Hindlimb muscle (tissue), 1 donor: ENCODE measurements at regions not wholly inside any gene's neighbourhood (a gene's known extent, or its start where the extent isn't known, plus 50 kb on each side); places are given as distances from the start of the nearest gene placed in this dataset.
"Not testable (repeated sequence)": the region's sequence is repeated elsewhere in the genome, so short reads cannot be mapped to it uniquely, and the experiment has no call there.

ENCODE experiments used
- DNase-seq: peaks from one replicate; pipeline ENCODE4 v3.0.0-alpha.2; 2013

DNA sequence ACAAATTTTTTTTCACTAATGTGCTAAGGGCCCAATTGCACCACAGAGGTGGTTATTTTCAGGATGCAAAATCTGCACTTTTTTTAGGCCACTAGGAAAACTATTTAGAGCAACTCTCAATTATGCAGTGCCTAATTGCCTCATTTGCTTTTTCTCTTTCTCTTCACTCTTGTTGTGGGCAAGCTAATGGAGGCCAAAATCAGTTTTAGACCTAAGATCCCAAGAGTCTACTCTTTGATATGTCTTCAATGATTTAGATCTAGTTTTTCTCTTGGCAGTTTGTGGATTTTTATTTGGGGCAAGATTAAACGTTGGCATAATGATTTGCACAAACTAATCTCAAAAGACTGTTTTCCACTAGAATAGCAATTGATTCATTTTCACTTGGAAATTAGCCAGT lies 1996.9 kb downstream of the LRRC4C start:
- no peak for DNase-seq

DNA sequence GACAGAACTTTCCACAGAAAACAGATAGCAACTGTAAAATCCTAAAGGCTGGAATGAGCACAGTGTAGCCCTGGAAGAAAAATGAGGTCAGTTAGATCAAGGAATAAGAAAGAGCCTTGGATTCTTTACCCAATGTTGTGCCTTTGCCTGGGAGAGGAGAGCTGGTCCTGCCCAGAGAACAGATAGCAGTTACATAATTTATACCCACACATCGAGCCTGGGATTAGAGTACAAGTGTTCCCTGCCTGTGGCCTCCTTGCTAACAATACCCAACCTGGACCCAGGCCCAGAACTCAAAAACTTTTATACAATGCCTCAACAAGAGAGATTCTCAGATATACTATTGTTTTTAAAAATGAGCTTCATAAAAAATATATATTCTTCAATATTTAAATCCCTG lies 1998.4 kb downstream of the LRRC4C start:
- DNase-seq, result no peak

DNA sequence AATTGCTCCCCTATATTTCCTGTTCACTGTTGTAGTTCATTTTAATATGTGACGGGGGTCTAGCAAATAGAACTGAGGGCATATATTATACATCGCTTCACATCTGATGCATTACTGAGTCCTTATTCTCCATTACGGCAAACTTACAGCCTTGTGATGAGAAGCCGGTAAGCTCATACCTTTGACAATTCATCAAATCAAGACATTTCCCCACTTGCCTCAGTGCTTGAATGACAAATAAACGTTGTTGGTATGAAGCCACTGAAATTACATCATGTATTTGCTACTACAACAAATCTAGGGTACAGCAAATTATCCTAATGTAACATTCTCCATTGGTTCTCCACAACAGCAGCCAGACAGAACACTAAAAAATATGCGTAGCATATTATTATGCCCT lies 1999.8 kb downstream of the LRRC4C start:
- DNase-seq, result no peak

DNA sequence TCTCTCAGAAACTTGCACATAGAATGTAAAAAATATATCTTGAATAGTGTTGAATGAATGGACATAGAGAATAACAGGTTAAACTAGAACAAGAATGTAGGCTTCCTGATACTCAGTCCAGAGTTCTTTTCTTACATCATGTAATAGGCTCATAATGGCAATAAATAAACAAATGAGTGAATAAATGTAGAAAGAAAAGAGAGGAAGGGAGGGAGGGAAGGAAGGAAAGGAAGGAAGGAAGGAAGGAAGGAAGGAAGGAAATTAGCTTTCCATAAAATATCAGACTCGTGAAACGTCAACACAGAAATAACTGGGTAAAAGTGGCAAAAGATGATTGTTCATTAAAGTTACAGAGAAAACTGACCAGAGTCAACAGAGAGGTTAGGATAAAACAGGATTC lies 2001.0 kb downstream of the LRRC4C start:
- DNase-seq, result no peak

- DNase-seq, result no peak
These were observed 2015.9 kb downstream of the LRRC4C start for GRCh38 chr11:39443424-39444022.

- DNase-seq, result no peak
These were observed 2017.3 kb downstream of the LRRC4C start for GRCh38 chr11:39442177-39442576.

DNA sequence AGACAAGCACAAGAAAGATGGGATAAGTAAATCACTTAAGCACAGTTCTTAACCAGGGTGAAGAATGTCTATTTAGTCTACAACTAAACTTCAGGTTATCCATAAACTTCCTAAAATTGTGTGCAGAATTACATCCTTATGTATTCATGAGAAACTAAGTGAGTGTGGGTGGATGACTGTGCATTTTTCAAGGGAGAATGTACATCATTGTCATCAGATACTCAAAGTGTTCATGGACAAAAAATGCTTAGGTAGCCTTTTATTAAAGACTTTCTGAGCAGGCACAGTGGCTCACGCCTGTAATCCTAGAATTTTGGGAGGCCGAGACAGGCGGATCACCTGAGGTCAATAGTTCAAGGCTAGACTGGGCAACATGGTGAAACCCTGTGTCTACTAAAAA lies 2023.8 kb downstream of the LRRC4C start:
- no peak for DNase-seq

GRCh38 chr11:39434466-39434865 lies 2025.0 kb downstream of the LRRC4C start:
- DNase-seq, result no peak

DNA sequence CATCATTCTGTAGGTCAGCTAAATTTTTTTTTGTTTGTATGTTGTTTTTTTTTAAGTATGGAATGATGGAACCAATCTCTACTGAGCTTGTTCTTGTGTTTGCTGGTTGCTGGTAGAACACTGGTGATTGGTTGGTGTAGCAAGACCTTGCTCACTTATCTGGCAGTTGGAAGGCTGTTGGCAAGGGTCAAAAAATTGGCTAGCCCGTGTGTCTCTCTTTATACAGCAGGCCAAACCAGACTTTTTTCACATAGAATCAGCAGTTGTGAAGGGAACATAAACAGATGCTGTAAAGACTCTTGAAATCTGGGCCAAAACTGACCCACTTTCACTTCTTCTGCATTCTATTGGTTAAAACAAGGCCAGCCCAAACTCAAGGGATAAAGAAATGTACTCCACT lies 2026.5 kb downstream of the LRRC4C start:
- DNase-seq, result no peak

DNA sequence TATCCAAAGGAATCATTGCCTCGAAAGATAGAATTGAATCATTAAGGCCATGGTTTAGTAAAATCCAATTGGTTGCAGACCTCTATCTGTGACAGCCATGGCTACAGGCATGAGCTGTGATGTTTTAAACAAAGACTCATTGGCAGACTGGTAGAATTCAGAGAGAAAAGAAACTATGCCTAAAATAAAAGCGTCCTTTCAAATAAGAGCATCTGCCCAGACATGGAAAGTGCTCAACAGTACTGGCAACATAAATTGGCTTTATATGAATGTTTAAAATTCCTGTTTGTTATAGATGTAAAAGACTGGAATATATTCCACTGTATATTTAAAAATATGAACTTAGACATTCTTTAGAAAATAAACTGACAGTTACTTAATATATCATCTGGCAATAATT lies 2034.2 kb downstream of the LRRC4C start:
- no peak for DNase-seq

- DNase-seq, result no peak
These were observed 2047.3 kb downstream of the LRRC4C start for GRCh38 chr11:39412117-39412516.

DNA sequence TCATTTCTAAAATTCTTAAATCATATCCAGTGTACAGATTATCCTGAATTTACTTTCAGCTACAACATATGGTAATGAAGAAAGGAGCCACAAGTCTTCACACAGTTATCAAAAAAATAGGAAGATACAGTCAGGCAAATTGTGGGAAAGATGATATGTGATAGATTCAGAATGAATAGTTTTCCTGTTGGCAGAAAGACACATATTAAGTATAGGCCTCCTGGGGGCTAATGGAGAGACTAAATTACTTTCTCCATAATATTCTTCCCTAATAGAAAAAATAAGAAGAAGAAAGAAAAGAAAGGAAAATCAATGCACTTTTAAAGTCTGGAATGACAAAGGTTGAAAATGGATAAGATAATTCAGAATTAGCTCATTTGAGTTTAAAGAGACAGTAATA lies 2073.5 kb downstream of the LRRC4C start:
- DNase-seq, result no peak

DNA sequence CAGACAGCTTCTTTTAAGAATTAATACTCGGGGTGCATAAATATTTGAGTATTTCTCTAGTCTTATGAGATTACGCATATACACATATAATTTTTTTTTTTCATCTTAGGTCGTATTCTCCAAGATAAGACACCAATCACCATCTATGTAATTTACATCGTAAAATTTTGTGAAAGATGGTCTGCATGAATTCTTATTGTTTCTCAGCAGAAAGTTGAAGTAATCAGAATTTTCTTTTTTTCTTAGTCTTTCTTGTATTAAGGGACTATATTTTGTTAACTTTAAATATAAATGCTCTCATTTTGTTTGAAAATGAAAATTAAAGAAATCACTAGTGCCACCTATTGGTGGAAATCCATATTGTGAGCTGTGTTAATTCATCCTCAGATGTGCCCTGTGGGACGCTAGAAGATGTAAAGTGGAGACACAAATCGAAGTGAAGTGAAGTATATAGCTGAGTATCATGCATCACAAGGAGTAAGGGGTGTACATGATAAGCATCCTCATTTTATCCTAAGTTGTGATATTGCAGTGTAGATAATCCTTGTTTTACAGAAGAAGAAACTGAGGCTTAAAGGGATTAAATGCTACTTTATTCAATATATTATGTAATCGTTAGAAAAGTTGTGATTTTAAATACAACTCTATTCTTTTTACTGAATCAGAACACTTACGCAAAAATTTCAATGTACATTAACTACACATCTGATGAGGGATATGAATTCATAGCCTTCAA lies 2084.3 kb downstream of the LRRC4C start:
- peak; percentile 11 for DNase-seq

- no peak for DNase-seq
These were observed 2091.9 kb downstream of the LRRC4C start for GRCh38 chr11:39367534-39367933.

GRCh38 chr11:39365809-39366436 lies 2093.5 kb downstream of the LRRC4C start:
- peak; percentile 39 for DNase-seq

DNA sequence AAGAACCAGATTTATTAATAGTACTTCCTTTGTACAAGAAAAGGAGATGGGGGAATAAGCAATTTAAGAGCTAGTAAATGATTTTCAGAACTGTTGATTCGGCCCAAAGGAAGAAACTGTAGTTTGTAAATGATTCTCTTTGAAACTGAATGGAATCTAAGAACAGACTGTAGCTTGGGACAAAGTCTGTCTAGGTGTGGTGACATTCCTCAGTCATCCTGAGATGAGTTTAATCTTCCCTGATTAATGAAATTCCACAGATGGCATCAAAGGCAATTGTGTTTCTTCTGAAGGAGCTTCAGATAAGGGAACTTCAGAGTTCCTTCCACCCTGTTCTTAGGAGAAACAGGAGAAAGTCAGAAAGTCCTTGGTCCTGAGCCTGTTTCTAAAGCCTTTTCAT lies 2095.9 kb downstream of the LRRC4C start:
- DNase-seq, result no peak

GRCh38 chr11:39361557-39361956 lies 2097.9 kb downstream of the LRRC4C start:
- DNase-seq, result no peak

GRCh38 chr11:39345834-39346442 lies 2113.5 kb downstream of the LRRC4C start:
- DNase-seq, result no peak

DNA sequence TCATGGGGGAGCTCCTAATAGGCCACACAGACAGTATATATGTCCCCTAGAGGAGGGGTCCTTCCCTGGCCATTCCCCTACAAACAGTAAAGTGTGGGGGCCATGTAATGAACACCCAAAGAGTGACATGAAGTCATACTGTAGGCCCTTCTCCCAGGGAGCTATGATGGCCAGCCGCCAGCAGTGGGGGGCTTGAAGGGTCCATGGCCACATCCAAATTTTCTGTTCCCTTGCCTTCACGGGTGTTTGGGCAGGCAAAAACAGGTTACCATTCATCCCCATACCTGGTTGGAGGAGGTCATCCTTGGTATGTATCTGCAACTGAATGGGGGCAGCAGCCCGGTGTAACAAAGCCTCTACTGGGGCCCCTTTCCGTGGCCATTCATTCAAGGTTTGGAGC lies 2118.0 kb downstream of the LRRC4C start:
- no peak for DNase-seq

GRCh38 chr11:39333006-39333405 lies 2126.4 kb downstream of the LRRC4C start:
- DNase-seq, result not testable (repeated sequence)

DNA sequence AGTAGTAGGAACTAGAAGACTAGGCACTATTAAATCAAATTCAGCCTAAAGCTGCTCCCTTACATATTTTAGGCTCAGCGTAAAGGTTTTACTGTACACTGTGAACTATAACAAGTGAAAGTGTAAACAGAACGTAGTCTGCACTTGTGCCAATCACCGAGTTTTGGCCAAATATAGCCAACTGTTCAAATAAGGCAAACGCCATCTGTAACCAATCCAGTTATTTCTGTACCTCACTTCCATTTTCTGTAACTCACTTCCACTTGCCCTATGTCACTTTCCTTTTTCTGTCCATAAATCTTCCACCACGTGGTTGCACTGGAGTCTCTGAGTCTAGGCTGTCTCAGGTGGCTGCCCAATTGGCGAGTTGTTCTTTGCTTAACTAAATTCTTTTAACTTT lies 2132.2 kb downstream of the LRRC4C start:
- no peak for DNase-seq

GRCh38 chr11:39311888-39312287 lies 2147.6 kb downstream of the LRRC4C start:
- DNase-seq, result not testable (repeated sequence)

GRCh38 chr11:39304586-39304985 lies 2154.9 kb downstream of the LRRC4C start:
- no peak for DNase-seq

DNA sequence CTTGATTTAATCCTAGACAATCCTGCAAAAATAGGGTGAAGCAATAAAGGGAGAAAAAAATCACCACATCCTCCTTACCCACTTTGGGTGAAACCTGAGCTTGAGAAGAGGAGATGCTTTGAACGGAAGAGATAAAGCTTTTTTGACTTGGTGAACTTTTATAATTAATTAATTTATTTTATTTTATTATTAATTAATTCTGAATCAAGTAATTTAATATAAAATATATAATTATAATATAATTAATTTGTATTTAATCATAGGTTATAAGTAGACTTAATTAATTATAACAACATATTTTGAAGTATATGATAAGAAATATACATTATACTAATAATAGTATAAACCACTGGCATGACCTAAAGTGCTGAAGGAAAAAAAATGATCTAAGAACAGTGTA lies 2164.8 kb downstream of the LRRC4C start:
- no peak for DNase-seq
